Smooth muscle cell (in vitro differentiated cells): ENCODE measurements at regions not wholly inside any gene's neighbourhood (a gene's known extent, or its start where the extent isn't known, plus 50 kb on each side); places are given as distances from the start of the nearest gene placed in this dataset.

Experiments used
- DNase-seq: peaks from one replicate; lab custom pipeline; 2025; ENCODE audit not compliant: unreplicated experiment; lab: John Stamatoyannopoulos, UW
- H2AFZ ChIP-seq: fragments of 200-600 bp; sonication (generic); 2 replicates; pipeline ENCODE4 v1.6.0; 2016; ENCODE audit warnings: antibody characterized with exemption, low read depth, mild to moderate bottlenecking
- H3F3A ChIP-seq: fragments of 200-600 bp; sonication (generic); 2 replicates; pipeline ENCODE4 v1.6.0; 2017; ENCODE audit warnings: antibody characterized with exemption, low read depth
- H3K27ac ChIP-seq: fragments of 200-600 bp; sonication (generic); 2 replicates; pipeline ENCODE4 v1.5.1; 2016; ENCODE audit warnings: low read depth, mild to moderate bottlenecking
- H3K27me3 ChIP-seq: fragments of 200-600 bp; sonication (generic); 2 replicates; pipeline ENCODE4 v1.6.1; 2016; ENCODE audit warnings: low read depth, mild to moderate bottlenecking
- H3K36me3 ChIP-seq: fragments of 200-600 bp; sonication (generic); 2 replicates; pipeline ENCODE4 v1.5.1; 2016; ENCODE audit warnings: low read depth
- H3K4me1 ChIP-seq: fragments of 200-600 bp; sonication (generic); 2 replicates; pipeline ENCODE4 v1.5.1; 2016; ENCODE audit warnings: low read depth
- H3K4me2 ChIP-seq: fragments of 200-600 bp; sonication (generic); 2 replicates; pipeline ENCODE4 v1.6.0; 2016; ENCODE audit warnings: mild to moderate bottlenecking
- H3K4me3 ChIP-seq: fragments of 200-600 bp; sonication (generic); 2 replicates; pipeline ENCODE4 v1.5.1; 2016; ENCODE audit warnings: mild to moderate bottlenecking
- H3K79me2 ChIP-seq: fragments of 200-600 bp; sonication (generic); 2 replicates; pipeline ENCODE4 v1.6.0; 2016; ENCODE audit warnings: low read depth, mild to moderate bottlenecking
- H3K9ac ChIP-seq: fragments of 200-600 bp; sonication (generic); 2 replicates; pipeline ENCODE4 v1.6.0; 2016; ENCODE audit warnings: low read depth
- H3K9me3 ChIP-seq: fragments of 200-600 bp; sonication (generic); replicated peaks from 2 replicates; pipeline ENCODE4 v1.5.1; 2016; ENCODE audit warnings: low read depth
- H4K20me1 ChIP-seq: fragments of 200-600 bp; sonication (generic); 2 replicates; pipeline ENCODE4 v1.6.0; 2016; ENCODE audit warnings: low read depth
- WGBS: methylation state at CpG from one replicate; pipeline ENCODE4 v1.1.7; 2016; ENCODE audit warnings: low lambda C conversion rate; 5-methylcytosine and 5-hydroxymethylcytosine counted together
- TF ChIP-seq, protein P1 (sequence below): fragments of 200-600 bp; sonication (generic); IDR thresholded peaks from 2 replicates; pipeline ENCODE4 v1.5.1; 2017; ENCODE audit warnings: borderline replicate concordance, mild to moderate bottlenecking, antibody characterized with exemption; ENCODE audit not compliant: insufficient read depth, poor library complexity, severe bottlenecking

DNA sequence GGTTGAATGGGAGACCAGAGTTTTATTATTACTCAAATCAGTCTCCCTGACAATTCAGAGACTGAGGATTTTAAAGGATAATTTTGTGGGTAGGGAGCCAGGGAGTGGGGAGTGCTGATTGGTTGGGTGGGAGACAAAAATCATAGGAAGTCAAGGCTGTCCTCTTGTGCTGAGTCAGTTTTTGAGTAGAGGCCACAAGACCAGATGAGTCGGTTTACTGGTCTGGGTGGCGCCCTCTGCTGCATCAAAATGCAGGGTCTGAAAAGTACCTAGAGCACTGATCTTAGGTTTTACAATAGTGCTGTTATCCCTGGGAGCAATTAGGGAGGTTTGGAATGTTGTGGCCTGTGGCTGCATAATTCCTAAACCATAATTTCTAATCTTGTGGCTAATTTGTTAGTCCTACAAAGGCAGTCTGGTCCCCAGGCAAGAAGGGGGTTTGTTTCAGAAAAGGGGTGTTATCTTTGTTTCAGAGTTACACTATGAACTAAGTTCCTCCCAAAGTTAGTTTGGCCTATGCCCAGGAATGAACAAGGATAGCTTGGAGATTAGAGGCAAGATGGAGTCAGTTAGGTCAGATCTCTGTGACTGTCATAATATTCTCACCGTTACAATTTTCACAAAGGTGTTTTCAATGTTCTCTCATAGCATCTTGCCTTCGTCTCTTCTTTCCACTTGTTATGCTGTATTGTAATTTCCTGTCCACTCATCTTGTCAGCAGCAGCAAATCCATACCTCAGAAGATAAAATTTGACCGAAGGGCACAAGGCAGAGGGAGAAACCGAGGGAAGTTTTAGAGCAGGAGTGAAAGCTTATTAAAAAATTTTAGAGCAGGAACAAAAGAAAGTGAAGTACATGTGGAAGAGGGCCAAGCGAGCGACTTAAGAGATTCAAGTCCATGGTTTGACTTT lies 59.2 kb upstream of the CLINT1 start:
- Histone ChIP-seq H3K27ac (no peak overlapping the region), H3K4me3 (no peak overlapping the region), H3K9me3 (no peaks in the 10 kb centered on the region), H3F3A (no peaks in the 10 kb centered on the region), H4K20me1 (no peaks in the 10 kb centered on the region), H3K4me1 (peaks cover 9% of the 10 kb centered on the region), H3K36me3 (no peaks in the 10 kb centered on the region), H3K79me2 (no peaks in the 10 kb centered on the region), H3K9ac (no peak overlapping the region), H3K27me3 (no peaks in the 10 kb centered on the region), H2AFZ (no peak overlapping the region), H3K4me2 (no peak overlapping the region)
- TF ChIP-seq, protein P1, sequence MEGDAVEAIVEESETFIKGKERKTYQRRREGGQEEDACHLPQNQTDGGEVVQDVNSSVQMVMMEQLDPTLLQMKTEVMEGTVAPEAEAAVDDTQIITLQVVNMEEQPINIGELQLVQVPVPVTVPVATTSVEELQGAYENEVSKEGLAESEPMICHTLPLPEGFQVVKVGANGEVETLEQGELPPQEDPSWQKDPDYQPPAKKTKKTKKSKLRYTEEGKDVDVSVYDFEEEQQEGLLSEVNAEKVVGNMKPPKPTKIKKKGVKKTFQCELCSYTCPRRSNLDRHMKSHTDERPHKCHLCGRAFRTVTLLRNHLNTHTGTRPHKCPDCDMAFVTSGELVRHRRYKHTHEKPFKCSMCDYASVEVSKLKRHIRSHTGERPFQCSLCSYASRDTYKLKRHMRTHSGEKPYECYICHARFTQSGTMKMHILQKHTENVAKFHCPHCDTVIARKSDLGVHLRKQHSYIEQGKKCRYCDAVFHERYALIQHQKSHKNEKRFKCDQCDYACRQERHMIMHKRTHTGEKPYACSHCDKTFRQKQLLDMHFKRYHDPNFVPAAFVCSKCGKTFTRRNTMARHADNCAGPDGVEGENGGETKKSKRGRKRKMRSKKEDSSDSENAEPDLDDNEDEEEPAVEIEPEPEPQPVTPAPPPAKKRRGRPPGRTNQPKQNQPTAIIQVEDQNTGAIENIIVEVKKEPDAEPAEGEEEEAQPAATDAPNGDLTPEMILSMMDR = peak; percentile 58
- DNase-seq = peak; percentile 2
- 72% methylated on average over 8 of the region's 8 CpGs for WGBS

DNA sequence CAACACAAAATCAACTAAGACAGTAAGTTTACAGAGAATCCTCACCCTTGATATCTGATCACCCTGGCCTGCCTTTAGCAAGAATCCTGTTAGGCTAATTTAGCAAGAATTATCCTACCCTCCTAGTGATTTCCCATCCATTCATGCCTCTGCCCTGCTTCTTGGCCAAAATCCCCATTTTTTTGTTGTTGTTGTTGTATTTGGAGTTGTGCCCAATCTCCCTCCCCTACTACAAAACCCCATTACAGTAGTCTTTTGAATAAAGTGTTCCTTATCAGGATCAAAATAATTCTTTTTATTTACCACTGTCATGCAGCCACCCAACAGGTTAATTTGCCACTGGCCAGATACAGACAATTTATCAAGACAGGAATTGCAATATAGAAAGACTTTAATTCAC lies 58.5 kb upstream of the CLINT1 start:
- no peaks in the 10 kb centered on the region for H3K36me3 ChIP-seq
- no peaks in the 10 kb centered on the region for H3K79me2 ChIP-seq
- DNase-seq = no peak
- H3K4me1 ChIP-seq = peaks cover 16% of the 10 kb centered on the region
- H3K4me3 ChIP-seq = no peak overlapping the region
- H2AFZ ChIP-seq = no peak overlapping the region
- H3K4me2 ChIP-seq = no peak overlapping the region
- H3K9me3 ChIP-seq = no peaks in the 10 kb centered on the region
- no peaks in the 10 kb centered on the region for H4K20me1 ChIP-seq
- TF ChIP-seq, protein P1 = no peak
- H3K27ac ChIP-seq = no peak overlapping the region
- no peak overlapping the region for H3K9ac ChIP-seq
- H3K27me3 ChIP-seq = no peaks in the 10 kb centered on the region
- no peaks in the 10 kb centered on the region for H3F3A ChIP-seq

DNA sequence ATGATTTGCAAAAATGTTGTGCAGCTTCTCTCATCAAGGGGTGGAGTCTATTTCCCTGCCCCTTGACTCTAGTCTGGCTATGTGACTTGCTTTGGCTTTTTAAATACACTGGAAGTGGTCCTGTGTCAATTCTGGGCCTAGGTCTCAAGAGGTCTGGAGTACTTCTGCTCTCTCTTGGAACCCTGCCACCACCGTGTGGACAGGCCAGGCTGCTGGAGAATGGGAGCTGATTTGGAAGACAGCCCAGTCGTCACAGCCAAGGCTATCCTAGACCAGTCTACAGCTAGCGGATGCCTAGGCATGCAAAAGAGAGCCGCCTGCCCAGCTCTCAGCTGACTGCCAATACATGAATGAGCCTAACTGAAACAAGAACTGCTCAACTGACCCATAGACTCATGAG lies 56.7 kb upstream of the CLINT1 start:
- H3K27ac ChIP-seq = no peak overlapping the region
- no peaks in the 10 kb centered on the region for H3F3A ChIP-seq
- no peaks in the 10 kb centered on the region for H4K20me1 ChIP-seq
- no peaks in the 10 kb centered on the region for H3K79me2 ChIP-seq
- no peak overlapping the region for H3K4me2 ChIP-seq
- H3K36me3 ChIP-seq = no peaks in the 10 kb centered on the region
- no peaks in the 10 kb centered on the region for H3K9me3 ChIP-seq
- no peak overlapping the region for H3K9ac ChIP-seq
- TF ChIP-seq, protein P1 = no peak
- H2AFZ ChIP-seq = no peak overlapping the region
- no peak overlapping the region for H3K4me3 ChIP-seq
- DNase-seq = peak; percentile 1
- H3K27me3 ChIP-seq = no peaks in the 10 kb centered on the region
- peaks cover 16% of the 10 kb centered on the region for H3K4me1 ChIP-seq
- WGBS = 67% methylated on average over 4 of the region's 4 CpGs
